ENCODE measurements at regions not wholly inside any gene's neighbourhood (a gene's known extent, or its start where the extent isn't known, plus 50 kb on each side); places are given as distances from the start of the nearest gene placed in this dataset.

DNA sequence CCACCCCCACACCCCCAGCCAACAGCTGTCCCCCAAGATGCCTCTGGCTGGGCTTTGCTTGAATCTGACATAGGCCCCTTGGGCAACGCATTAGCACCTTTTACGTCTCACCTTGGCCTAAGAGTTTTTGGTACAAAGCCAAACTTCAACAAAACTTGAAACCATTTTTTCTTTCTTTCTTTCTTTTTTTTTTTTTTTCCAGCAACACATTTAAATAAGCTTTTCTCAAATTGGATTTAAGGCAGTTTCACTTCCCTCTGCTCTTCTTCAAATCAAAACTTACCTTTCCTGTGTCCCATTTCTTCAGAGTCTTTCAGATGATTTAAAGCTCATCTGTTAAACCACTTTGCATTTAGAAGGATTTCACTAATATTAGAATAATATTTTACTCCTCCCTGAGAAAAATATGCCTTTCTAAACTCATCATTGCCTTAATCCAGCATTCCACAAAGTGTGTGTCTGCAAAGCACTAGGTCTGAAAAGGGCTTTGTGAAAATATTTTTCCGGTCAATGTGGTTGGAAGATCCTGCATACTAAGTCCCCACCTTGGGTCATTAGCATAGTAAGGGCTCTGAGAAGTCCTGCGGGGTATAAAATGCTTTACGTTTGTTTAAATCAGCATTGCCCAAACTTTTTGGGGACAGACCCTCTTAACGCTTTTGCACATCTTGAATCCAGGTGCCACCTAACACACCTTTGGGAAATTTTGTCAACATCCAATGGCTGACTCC lies 217.0 kb downstream of the TLE3 start:
- DNase-seq, result no peak

DNA sequence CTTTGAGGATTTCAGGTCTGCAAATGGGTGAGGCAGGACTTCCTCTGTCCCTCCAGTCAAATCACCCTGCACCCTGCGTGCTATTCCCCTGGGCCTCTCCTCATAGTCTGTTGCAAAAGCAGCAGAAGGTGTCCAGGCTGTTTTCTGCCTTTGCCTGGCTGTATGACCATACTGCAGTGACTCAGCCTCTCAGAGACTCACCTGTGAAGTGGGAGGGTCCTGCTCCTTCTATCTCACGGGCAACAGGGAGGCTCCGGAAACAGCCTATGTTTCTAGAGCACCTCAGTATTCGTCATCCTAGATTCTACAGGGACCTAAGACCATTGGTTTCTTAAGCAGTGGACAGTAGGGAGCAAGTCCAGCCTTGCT lies 216.4 kb downstream of the TLE3 start:
- no peak for DNase-seq

DNA sequence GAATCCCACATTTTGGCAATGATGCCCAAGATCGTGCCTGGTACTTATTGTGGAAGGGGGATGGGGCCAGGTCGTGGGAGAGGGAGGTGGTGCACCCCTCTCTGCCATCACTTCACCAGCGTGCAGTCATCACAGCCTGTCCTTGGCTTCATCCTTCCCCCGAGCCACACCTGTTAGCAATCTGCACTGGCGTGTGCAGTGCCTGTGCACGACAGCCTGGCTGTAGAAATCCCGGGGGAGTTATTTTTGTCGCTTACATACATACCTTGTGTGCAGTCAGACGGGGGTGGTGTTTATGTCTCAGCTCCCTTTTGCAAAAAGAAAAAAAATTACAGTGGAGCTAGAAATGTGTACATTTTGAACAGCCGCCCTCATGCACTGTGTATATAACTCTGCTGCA lies 216.0 kb downstream of the TLE3 start:
- no peak for DNase-seq

DNA sequence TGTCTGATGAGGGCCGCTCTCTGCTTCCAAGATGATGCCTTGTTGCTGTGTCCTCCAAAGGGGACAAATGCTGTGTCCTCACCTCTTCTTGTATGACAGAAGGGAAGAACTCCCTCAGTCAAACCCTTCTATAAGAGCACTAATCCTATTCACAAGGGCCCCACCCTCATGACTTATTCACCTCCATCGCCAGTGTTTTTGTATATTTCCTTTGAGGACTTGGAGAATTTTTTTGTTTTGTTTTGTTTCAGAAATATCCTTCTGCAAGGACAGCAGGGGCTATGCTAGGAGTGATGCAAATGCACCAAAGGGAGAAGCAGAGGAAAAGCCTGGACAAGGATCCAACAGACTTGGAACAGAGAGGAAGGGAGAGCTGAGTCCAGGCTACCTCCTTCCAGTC lies 214.4 kb downstream of the TLE3 start:
- DNase-seq, result no peak

DNA sequence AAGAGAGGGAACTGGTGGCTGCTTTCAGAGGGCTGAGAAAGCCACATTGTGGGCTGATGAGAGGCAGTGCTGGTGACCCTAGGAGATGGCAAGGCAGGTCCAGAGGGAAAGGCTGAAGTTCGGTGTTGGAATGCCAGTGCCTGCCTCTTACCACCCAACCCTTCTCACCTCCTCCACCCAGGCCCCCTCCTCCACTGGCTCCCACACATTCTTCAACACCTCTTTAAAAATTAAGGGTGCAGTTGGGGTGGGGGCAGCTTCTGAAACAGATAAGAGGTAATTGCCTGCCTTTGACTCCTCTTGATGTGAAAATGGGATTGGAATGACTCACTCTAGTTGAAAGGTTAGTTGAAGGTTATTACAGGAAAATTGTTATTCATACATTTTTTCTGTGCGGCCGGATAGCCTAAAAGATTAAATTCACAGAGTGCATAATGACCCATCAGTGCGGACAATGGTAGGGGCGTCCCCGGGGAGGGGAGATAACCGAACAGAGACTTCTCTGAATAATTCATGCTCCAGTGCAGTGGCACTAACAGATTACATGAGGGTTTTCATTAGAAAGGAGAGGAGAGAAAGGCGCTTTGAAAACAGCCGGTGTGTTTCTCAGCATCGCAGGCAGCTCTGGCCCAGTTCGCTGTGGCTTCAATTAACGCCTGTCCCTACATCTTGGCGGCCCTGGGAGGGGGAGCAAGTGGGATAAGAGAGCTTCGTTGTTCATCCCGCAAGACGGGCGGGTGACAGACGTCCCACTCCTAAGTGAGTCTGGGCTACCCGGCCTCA lies 212.4 kb downstream of the TLE3 start:
- DNase-seq, result no peak

DNA sequence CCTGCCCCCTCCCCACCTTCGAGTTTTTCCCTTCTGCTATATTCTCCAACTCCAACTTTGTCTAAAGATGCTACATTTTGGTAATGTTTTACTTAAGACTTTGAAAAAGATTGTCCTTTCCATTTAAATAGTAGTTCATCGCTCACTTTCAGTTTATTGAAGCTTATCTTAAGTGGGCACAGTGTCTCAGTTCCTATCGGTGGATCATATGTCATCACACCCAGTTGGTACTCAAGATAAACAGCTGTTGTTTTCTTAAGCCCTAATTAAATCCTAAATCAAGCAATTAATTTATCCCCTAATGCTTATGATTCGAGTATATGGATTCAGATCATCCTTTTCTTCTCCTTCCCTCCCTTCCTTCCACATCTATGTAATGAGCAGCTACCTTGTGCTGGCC lies 210.7 kb downstream of the TLE3 start:
- no peak for DNase-seq

DNA sequence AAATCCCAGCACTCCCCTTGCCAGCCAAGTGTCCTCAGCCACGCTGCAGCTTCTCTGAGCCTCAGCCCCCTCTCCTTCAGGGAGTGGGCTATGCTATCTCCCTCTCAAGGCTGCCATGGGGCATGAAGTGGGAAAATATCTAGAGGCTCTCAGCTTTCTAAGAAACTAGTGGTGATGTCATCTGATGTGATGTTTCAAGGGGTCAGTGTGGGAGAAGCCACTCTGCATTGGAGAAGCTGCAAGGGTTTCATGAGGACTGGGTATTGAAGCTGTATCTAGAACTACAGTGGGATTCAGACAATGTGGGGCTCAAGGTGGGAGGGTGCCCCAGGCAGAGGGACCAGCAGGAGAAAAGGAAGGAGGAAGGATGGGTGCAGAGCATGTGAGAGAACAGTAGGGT lies 210.2 kb downstream of the TLE3 start:
- DNase-seq, result no peak

DNA sequence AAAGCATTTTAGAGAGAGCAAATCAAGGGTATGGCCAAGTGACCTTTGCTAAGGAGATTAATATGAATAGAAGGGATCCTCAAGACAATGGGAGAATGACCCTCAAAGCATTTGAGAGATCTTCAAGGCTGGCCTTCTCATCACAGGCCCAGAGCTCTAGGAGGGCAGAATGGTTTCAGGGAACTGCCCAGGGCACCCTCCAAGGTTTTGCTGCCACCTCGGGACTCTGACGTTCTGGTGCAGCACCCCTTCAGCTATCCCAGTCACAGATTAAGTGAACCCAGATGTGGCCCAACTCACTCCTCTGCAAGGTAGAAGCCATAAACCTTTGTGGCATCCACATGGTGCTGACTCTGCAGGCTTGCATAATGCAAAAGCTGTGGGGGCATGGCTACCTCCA lies 209.3 kb downstream of the TLE3 start:
- DNase-seq, result no peak

DNA sequence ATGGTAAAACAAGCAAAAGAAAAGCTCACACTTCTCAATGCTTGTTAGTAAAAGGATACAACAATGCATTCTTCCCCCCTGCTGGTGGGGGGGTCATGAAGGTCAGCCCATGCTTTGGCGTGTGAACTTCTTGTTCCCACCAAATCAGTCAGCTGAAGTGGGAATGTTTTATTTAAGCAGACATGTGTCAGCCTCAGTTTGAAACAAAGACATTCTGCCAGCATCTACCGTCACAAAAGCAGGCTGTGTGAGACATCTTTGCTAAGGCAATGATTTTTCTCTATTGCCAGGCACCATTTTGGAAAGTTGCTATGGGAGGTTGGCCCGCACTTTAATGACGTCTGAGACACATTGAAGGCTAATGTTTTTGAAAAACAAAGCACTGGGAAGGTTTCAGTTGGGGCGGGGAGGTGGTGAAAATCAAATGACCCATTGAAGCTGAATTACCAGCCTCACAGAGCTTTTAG lies 206.6 kb downstream of the TLE3 start:
- no peak for DNase-seq

DNA sequence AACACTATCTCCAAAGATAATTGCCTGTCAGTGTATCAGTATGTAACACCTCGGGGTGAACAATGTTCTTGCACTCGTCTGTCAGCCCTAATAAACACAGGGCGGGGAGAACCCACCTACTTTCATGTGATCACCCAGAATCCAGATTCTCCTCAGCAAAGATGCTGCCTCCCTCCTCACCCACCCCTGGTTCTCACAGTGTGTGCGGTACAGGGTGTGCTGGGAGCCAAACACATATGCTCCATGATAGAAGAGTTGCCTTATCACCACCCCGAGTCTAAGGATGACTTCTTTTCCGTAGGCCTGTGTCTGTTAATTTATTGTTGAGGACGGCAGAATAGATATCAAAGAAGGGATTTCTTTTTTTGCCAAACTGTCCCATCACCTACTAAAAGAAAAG lies 206.1 kb downstream of the TLE3 start:
- no peak for DNase-seq

DNA sequence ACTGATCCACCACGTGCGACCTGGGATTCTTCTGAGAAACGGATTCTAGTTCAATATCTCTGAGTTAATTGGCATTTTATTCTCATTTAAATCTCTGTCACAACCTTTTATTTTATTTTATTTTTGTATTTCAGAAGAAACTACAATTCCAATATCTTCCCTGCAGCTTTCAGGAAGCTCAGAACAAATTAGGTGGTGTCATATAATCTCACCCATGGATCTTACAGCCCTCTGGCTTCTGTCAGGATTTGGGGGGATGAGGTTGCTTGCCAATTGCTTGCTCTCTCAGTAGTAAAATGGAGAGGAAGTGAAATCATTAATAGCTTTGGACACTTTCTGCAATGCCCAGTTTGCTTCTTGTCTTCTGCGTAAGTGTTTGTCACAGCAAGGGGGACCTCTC lies 205.4 kb downstream of the TLE3 start:
- DNase-seq, result no peak

DNA sequence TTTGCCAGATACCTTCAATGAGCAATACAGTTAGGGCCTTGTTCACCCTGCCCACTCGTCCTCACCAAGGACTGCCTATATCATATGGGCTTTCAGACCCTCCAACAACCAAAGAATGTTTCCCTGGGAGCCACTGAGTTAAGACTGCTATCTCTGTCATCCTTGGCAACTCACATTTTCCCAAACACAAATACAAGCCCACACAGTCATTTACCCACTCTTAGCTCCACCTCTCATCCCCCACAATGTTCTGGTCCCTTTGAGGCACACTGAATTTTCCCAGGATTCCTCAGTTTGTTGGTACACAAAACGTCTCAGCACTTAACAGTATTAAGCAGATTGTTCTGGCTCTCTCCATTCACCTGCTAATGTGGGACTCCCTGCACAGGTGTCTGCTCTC lies 204.6 kb downstream of the TLE3 start:
- no peak for DNase-seq

DNA sequence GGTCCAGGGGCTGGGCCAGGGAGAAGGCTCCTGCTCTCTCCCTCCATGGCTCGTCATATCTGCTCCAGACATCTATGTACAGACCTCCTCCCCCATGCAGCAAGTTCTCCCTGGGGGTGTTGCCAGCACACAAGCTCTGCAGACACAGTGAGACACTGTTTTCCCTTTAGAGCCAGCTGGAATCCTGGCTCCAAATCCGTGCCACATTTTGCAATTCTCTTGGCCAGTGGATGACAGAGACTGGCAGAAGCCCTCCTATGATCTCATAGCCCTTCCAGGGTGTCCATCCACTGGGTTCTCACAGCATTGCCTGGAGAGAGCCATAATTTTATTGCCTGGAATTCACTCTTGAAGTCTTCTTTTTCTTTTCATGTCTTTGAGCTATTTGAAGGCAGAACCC lies 203.9 kb downstream of the TLE3 start:
- no peak for DNase-seq

DNA sequence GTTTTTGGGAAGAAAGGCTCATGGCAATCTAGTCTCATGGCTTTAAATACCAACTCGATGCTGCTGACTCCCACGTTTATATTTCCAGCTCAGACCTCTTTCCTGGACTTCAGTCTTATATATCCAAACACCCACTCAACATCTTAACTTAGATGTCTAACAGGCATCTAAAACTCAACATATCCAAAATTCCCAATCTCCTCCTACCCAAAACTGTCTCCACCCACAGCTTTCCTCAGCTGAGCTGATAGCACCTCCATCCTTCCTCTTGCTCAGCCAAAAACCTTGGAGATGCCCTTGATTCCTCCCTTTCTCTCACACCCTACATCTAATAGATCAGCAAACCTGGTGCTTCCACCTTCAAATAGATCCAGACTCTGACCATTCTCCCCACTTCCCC lies 202.5 kb downstream of the TLE3 start:
- no peak for DNase-seq

DNA sequence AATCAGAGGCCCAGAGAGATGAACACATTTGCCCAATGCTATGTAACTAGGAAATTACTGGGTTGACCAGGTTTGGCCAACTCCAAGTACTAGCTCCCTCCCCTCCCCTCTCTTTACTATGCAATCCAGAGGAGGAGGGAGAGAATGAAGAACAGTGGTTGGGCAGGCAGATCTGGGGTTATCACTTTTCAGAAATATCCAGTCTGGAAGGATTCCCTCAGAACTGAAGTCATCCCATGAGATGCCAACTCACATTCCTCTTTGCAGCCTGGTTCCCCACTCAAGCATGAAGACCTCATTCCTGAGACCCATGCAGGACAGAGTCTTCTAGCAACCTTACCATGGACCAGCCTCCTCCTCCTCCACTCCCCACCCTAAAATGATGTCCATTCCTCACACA lies 201.1 kb downstream of the TLE3 start:
- no peak for DNase-seq

DNA sequence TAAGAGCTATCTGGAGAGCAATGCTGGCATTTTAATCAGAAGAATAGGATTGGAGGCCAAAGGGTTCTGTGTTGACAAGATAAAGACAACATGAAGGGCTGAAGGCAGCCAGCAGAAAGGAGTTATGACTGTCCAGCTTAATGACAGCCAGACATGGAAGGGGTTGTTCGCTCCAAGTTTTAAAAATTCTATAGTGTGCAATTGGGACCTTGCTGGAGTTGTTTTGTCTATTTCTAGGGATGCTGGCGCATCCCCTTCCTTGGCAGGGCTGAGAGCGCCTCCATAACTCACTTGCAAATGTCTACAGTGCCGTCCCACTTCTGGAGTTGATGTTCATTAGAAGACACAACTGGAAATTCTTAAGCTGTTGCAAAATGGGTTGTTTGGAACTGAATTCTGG lies 200.7 kb downstream of the TLE3 start:
- no peak for DNase-seq

DNA sequence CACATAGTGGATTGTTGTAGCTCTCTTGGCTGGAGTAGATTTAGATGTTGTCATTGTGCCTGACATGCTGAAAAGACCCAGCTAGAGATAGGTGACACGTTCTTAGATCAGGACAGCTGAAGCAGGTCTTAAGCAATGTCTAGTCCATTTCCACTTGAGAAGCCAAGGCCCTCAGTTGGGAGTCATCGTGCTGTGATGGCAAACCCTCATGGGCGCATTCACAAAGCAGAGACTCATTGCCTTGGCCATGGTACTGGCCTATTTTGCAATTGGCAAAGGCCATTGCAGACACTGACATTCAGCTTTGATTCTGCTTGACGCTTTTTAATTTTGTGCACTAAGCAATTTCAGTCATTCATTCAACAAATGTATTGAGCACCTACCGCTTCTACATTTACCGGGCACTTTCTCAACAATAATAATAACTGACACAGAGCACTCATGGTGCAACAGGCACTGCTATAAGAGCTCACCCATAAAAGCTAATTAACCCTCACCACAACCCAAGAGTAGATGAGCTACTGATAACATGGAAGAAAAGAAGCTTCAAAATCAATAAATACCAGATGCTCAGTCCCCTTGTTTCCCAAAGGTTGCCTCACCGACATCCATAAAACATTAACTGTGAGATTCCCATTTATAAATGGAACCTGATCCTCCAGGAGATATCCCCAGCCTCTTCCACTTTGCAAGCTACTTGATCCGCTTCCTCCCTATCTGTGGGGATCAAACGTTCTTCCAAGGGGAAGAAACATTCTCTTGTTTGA lies 200.1 kb downstream of the TLE3 start:
- DNase-seq, result no peak

DNA sequence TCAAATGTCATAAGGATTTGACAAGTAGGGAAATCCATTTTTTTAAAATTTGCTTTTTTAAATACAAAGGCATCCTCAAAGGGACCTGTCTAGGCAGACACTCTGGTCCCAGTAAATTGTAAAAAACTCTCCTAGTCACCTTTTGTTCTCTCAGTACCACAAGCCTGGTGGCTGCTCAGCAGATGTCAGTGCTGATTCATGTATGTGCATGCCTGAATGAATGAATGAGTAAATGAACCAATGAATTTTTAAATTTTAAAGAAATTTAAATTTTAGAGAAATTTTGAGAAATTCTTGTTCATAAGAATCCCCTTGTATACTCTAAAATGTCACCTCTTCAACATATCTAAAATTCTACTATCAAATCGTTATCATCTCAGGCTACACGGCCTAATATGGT lies 199.5 kb downstream of the TLE3 start:
- DNase-seq, result no peak

DNA sequence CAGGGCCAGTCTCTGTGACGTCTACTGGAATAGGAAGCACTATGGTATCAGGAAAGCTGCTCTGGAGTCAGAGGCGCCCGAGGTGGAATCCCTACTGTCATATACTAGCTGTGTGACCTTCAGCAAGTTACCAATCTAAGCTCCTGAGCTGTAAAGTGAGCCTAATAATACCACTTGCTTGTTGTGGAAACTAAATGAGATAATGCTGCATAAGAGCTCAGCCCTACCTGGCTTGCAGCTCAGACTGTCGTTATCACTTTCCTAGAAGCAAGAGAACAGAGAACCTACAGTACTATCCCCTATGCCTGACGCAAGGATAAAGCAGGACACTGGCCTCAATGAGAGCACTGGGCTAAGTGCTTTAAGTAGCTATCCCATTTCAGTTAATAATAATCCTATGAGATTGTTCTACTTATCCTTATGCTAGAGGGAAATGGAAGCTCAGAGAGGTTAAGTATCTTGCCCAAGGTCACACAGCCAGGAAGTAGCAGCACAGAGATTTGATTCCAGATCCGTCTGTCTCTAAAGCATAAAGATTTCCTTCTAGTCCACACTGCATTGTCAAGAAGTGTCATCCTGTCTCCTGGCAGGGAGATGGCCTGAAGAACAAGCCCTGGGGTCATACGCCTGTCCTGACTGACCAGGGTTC lies 195.2 kb downstream of the TLE3 start:
- DNase-seq, result no peak

DNA sequence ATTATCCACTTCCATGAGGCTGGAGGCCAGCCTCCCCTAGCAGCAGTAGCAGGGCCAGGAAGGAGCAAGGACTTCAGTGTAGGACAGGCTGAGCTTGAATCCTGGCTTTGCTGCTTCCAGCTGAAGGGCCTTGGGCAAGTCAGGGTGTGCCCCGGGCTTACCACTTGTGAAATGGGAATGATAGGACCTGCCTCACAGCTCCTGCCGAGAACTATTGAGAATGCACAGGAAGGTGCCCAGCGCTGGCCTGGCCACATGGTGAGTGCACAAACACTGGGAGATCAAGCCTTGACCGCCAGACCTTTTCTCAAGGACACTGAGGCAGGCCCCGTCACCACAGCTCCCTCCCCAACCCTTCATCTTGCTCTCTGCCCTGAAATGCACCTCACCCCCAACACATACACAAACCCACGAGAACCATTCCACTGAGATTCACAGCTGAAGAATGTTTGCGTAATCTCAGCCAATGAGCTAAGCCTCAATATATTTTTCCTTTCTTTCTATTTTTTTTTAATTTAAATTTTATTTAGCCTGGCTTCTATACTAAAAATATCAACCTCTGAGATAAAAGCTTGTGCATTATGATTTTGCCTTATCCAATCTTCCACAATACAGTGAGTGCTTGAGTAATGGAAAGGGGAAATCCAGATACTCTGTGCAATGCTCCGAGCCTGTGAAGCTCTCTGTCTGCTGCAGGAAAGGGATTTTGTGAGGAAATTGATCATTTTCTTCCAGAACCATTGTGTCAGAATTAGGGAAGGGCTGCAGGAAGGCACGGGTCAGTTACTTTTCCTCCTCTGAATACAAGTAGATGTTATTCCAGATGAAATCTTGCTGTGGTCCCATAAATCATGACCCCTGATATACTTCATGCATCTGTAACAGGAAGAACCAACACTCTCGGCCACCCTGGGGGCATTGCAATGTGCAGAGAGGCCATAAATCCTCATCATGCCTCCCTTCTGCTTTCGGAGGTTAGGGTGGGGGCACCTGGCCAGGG lies 193.9 kb downstream of the TLE3 start:
- no peak for DNase-seq

DNA sequence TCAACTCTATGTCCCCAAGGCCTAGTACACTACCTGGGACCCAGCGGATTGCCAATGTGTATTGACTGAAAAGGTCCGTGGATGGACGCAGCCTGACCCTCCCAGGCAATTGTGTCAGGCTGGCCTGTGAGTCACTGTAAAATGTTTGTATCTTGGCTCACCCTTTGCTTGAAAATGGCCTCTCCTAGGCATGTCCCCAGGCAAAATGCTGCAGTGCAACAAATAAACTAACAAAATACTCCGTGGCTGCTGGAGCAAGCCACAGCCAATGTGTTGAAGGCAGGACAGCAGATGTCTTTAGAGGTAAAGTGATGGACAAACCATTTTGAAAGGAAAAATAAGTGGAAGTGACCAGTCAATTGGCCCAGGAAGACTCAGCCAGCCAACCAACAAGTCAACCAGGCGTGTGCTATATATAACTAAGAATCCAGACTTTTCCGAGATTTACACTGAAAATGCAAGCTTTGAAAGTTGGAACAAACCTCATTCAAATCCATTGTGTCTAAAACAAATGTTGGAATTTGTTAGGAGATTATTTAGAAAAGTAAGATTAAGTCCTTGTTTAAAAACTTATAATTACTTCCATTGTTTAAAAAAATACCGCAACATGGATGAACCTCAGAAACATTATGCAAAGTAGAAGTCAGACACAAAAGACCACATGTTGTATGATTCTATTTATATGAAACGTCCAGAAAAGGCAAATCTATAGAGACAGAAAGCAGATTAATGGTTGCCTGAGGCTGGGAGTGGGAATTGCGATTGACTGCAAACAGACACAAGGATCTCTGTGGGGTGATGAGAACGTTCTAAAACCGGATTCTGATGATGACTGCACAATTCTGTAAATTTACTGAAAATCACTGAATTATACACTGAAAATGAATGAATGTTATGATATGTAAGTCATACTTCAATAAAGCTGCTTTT lies 191.2 kb downstream of the TLE3 start:
- no peak for DNase-seq

All from NCI-H1417 treated with DMSO at 0.1 percent for 48 hours (cell line).